HCT116 (cell line): ENCODE measurements at regions not wholly inside any gene's neighbourhood (a gene's known extent, or its start where the extent isn't known, plus 50 kb on each side); places are given as distances from the start of the nearest gene placed in this dataset.

Experiments used
- CTCF ChIP-seq, 3 experiments: fragments of 200-600 bp in 1 of 3; sonication (generic) in 1 of 3; IDR thresholded peaks in 2 of 3; conservative IDR thresholded peaks in 1 of 3; 2 replicates each; pipeline ENCODE4 v1.5.1; 2012 to 2017; ENCODE audit warnings: low read depth in 2 of 3, low read length in 2 of 3, antibody characterized with exemption in 1 of 3, borderline replicate concordance in 1 of 3, control low read depth in 1 of 3, mild to moderate bottlenecking in 1 of 3, mixed read lengths in 1 of 3, mixed run types in 1 of 3, moderate library complexity in 1 of 3; ENCODE audit not compliant: insufficient read depth in 1 of 3
- EGR1 ChIP-seq: IDR thresholded peaks from 2 replicates; pipeline ENCODE4 v1.6.1; 2012; ENCODE audit warnings: low read depth
- EZH2 ChIP-seq: fragments of 200-600 bp; sonication (generic); IDR thresholded peaks from 2 replicates; pipeline ENCODE4 v1.6.1; 2017; ENCODE audit warnings: antibody characterized with exemption, mixed run types
- EZH2phosphoT487 ChIP-seq: fragments of 200-600 bp; IDR thresholded peaks from 2 replicates; pipeline ENCODE4 v1.6.1; 2018; ENCODE audit warnings: antibody characterized with exemption, borderline replicate concordance
- FOSL1 ChIP-seq: IDR thresholded peaks from 2 replicates; pipeline ENCODE4 v1.6.1; 2012; ENCODE audit warnings: low read depth
- POLR2A ChIP-seq: IDR thresholded peaks from 2 replicates; pipeline ENCODE4 v1.7.0; 2011; ENCODE audit warnings: borderline replicate concordance; ENCODE audit not compliant: insufficient read depth, insufficient read length; ENCODE audit errors: extremely low read depth
- POLR2AphosphoS5 ChIP-seq: IDR thresholded peaks from 2 replicates; pipeline ENCODE4 v1.6.1; 2011; ENCODE audit warnings: mild to moderate bottlenecking, low read depth, low read length, moderate library complexity
- SIN3A ChIP-seq: IDR thresholded peaks from 2 replicates; pipeline ENCODE4 v1.6.1; 2012; ENCODE audit warnings: low read depth
- ZBTB33 ChIP-seq: IDR thresholded peaks from 2 replicates; pipeline ENCODE4 v1.6.1; 2011; ENCODE audit warnings: mild to moderate bottlenecking, low read length, moderate library complexity; ENCODE audit not compliant: insufficient replicate concordance; ENCODE audit errors: extremely low read depth

GRCh38 chr11:31879681-31880080, 68.6 kb upstream of the PAX6 start:
- no peak for TF ChIP-seq CTCF (IDR thresholded peaks at IDR 0.05 in 2 of 3, conservative IDR thresholded peaks at IDR 0.05 in 1 of 3; ENCODE audit: borderline replicate concordance in 1 of 3, insufficient read depth in 1 of 3, low read depth in 2 of 3, low read length in 2 of 3)
- TF ChIP-seq EZH2, result no peak
- TF ChIP-seq POLR2AphosphoS5, result no peak
- no peak for TF ChIP-seq ZBTB33
- TF ChIP-seq EGR1, result no peak
- TF ChIP-seq EZH2phosphoT487, result no peak
- no peak for TF ChIP-seq SIN3A
- TF ChIP-seq FOSL1, result no peak
- TF ChIP-seq POLR2A, result no peak
